ENCODE measurements at regions not wholly inside any gene's neighbourhood (a gene's known extent, or its start where the extent isn't known, plus 50 kb on each side); places are given as distances from the start of the nearest gene placed in this dataset.

- TF ChIP-seq TAF1 (IDR thresholded peaks at IDR 0.05; ENCODE audit: low read depth, low read length): no peak
- no peak for TF ChIP-seq POLR2A (IDR thresholded peaks at IDR 0.05; ENCODE audit: low read depth, low read length)
- no peak for TF ChIP-seq POLR2AphosphoS5 (IDR thresholded peaks at IDR 0.05; ENCODE audit: low read depth, low read length)
Observed at GRCh38 chr17:5644065-5644464, 59.8 kb upstream of the NLRP1 start.
